ENCODE measurements at regions not wholly inside any gene's neighbourhood (a gene's known extent, or its start where the extent isn't known, plus 50 kb on each side); places are given as distances from the start of the nearest gene placed in this dataset.
A peak's percentile ranks its signal among the peaks of the same experiment; 100 is the strongest.

DNA sequence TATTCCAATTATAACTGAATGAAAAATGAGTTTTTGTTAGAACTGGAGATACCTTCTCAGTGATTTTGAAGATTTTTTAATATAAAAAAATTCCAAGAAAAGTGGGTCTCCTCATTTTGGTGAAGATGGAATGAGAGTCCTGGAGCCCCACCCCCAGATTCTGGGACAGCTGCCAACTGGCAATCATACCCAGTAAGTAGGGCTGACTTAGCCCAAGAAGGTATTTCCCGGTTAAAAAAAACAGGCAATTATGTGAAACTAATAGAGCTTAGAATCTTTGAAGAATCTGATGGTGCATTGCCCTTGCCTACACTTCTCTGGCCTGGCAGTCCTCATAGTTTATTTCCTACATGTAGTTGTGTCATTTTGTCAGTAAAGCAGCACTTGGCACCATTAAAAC lies 52.8 kb upstream of the VWDE start:
- DNase-seq (ENCODE audit: extremely low read depth, low read depth): no peak

GRCh38 chr7:12458520-12459131 lies 55.0 kb upstream of the VWDE start:
- DNase-seq (ENCODE audit: extremely low read depth, low read depth): peak; percentile 58

DNA sequence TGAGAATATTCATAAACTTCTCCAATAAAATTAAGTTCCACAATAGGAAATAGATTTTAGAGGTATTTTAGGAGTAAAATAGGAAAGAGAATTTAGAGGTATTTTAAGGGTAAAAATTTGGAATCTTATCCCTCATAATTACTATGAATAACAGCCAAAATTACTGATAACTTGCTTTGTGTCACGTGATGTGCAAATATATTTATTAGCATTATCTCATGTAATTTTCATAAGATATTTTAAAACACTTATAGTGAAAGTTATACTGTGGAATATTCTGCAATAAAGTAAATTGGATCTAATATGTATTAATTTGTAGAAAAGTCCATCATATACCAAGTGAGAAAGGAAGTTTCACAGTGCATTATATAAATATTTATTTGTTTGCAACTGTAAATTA lies 64.2 kb upstream of the VWDE start:
- no peak for DNase-seq (ENCODE audit: extremely low read depth, low read depth)

GRCh38 chr7:12469568-12469967 lies 65.9 kb upstream of the VWDE start:
- no peak for DNase-seq (ENCODE audit: extremely low read depth, low read depth)

- no peak for DNase-seq (ENCODE audit: extremely low read depth, low read depth)
Observed at GRCh38 chr7:12470930-12471329, 67.3 kb upstream of the VWDE start.

GRCh38 chr7:12474035-12474434 lies 70.4 kb upstream of the VWDE start:
- no peak for DNase-seq (ENCODE audit: extremely low read depth, low read depth)

GRCh38 chr7:12475362-12476063 lies 71.8 kb upstream of the VWDE start:
- peak; percentile 32 for DNase-seq (ENCODE audit: extremely low read depth, low read depth)

- no peak for DNase-seq (ENCODE audit: extremely low read depth, low read depth)
Observed at GRCh38 chr7:12477620-12478019, 74.0 kb upstream of the VWDE start.

- no peak for DNase-seq (ENCODE audit: extremely low read depth, low read depth)
Observed at GRCh38 chr7:12481722-12482121, 78.1 kb upstream of the VWDE start.

DNA sequence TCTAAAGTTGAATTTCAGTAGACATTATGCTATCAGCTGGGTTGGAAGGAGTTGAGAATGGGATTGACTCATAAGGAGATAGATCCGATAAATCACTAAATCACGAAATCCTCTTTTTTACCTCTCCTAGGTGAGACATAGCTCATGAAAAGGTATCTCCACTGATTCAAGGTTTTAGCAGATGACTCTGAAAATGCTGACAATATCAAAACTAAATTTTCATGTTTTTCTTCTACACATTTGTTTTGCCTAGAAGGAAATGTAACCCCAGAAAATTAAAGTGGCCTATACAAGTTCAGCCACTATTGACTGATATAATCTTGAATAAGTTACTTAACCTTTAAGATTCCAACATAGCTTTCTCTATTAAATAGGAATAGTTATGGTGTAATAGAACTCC lies 82.2 kb upstream of the VWDE start:
- no peak for DNase-seq (ENCODE audit: extremely low read depth, low read depth)

DNA sequence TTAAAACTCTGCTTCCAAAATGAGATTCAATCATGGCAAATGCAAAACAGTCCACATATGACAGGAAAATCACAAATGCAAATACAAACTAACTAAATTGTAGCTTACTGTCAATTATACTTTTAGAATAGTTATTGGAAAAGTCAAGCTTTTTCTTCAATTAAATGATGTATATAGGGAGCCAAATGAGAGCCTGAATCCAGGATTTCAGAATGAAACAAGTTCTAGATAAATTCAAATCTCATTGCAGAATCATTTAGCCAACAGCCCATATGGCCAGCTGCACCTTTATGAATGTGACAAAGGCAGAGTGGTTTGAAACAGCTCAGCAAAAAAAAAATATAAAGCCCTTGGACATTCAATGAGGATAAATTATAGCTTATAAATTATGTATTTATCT lies 82.2 kb upstream of the SCIN start:
- DNase-seq (ENCODE audit: extremely low read depth, low read depth): no peak

- DNase-seq (ENCODE audit: extremely low read depth, low read depth): peak; percentile 32
Observed at GRCh38 chr7:12490107-12490688, 80.3 kb upstream of the SCIN start.

- DNase-seq (ENCODE audit: extremely low read depth, low read depth): no peak
Observed at GRCh38 chr7:12490940-12491339, 79.6 kb upstream of the SCIN start.

- no peak for DNase-seq (ENCODE audit: extremely low read depth, low read depth)
Observed at GRCh38 chr7:12491526-12491925, 79.0 kb upstream of the SCIN start.

GRCh38 chr7:12493407-12493806 lies 77.1 kb upstream of the SCIN start:
- no peak for DNase-seq (ENCODE audit: extremely low read depth, low read depth)

- no peak for DNase-seq (ENCODE audit: extremely low read depth, low read depth)
Observed at GRCh38 chr7:12493863-12494686, 76.4 kb upstream of the SCIN start.

DNA sequence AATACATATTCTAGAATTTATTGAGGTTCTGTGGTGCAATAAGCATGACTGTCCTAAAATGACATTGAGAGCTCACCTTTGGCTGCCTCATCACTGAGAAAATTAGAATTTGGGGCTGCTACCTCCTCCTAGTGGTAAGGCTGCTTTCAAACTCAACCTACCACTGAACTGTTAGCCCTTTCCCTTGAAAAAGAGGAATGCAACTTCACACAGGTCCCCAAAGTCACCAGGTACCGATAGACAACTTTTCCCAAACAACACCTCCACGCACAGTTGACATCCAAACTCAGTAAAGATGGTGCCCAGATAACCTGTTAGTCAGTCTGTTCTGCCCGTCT lies 75.9 kb upstream of the SCIN start:
- DNase-seq (ENCODE audit: extremely low read depth, low read depth): no peak

- DNase-seq (ENCODE audit: extremely low read depth, low read depth): peak; percentile 58
Observed at GRCh38 chr7:12496901-12497674, 73.4 kb upstream of the SCIN start.

DNA sequence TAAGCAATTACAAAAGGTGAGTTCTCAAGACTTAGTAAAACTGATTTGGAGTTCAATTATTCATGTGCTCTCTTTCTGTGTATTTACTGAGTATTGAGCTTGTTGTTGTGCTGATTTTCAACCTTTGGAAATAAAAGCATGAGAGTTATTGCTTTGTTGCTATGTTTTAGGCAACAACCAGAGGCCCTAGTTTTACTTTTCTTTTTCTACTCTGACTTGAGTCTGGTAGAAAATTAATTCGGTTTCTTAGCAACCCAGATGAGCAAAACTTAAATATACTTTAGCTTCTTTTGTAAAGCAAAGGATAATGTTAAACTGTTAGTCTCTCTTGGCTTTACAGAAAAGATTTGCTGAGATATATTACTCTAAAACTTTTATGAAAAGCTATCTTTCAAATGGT lies 66.4 kb upstream of the SCIN start:
- DNase-seq (ENCODE audit: extremely low read depth, low read depth): no peak

GRCh38 chr7:12508005-12508404 lies 62.5 kb upstream of the SCIN start:
- DNase-seq (ENCODE audit: extremely low read depth, low read depth): no peak

GRCh38 chr7:12508554-12508953 lies 62.0 kb upstream of the SCIN start:
- no peak for DNase-seq (ENCODE audit: extremely low read depth, low read depth)

All from NCI-H460 (cell line).